GM19452 (cell line): ENCODE measurements at regions not wholly inside any gene's neighbourhood (a gene's known extent, or its start where the extent isn't known, plus 50 kb on each side); places are given as distances from the start of the nearest gene placed in this dataset.
"Not testable (repeated sequence)": the region's sequence is repeated elsewhere in the genome, so short reads cannot be mapped to it uniquely, and the experiment has no call there.

ENCODE experiments used
- ATAC-seq: cut with Tn5 transposase; IDR thresholded peaks from one replicate; pipeline ENCODE4 v1.9.1; 2021; ENCODE audit not compliant: unreplicated experiment

GRCh38 chr2:76175295-76175694 is 464.6 kb upstream of the GCFC2 start:
- ATAC-seq: no peak

- no peak for ATAC-seq
Measured at GRCh38 chr2:76174505-76174904, 463.8 kb upstream of the GCFC2 start.

- ATAC-seq: not testable (repeated sequence)
Measured at GRCh38 chr2:76173206-76173605, 462.5 kb upstream of the GCFC2 start.

- not testable (repeated sequence) for ATAC-seq
Measured at GRCh38 chr2:76172154-76172595, 461.5 kb upstream of the GCFC2 start.

- ATAC-seq: no peak
Measured at GRCh38 chr2:76170856-76171255, 460.1 kb upstream of the GCFC2 start.

GRCh38 chr2:76170009-76170384 is 459.3 kb upstream of the GCFC2 start:
- no peak for ATAC-seq

GRCh38 chr2:76169276-76170008 is 458.7 kb upstream of the GCFC2 start:
- ATAC-seq: no peak

GRCh38 chr2:76163860-76164259 is 453.1 kb upstream of the GCFC2 start:
- no peak for ATAC-seq

GRCh38 chr2:76160670-76161069 is 450.0 kb upstream of the GCFC2 start:
- no peak for ATAC-seq

GRCh38 chr2:76159042-76159648 is 448.4 kb upstream of the GCFC2 start:
- no peak for ATAC-seq

GRCh38 chr2:76157531-76157930 is 446.8 kb upstream of the GCFC2 start:
- ATAC-seq: no peak

GRCh38 chr2:76154981-76155380 is 444.3 kb upstream of the GCFC2 start:
- no peak for ATAC-seq

- no peak for ATAC-seq
Measured at GRCh38 chr2:76149846-76150245, 439.1 kb upstream of the GCFC2 start.

GRCh38 chr2:76139303-76139702 is 428.6 kb upstream of the GCFC2 start:
- not testable (repeated sequence) for ATAC-seq

- ATAC-seq: no peak
Measured at GRCh38 chr2:76128622-76129021, 417.9 kb upstream of the GCFC2 start.

- ATAC-seq: no peak
Measured at GRCh38 chr2:76120176-76120575, 409.5 kb upstream of the GCFC2 start.

GRCh38 chr2:76089683-76090082 is 379.0 kb upstream of the GCFC2 start:
- ATAC-seq: no peak

GRCh38 chr2:76083248-76083647 is 372.5 kb upstream of the GCFC2 start:
- no peak for ATAC-seq

- no peak for ATAC-seq
Measured at GRCh38 chr2:76082509-76082908, 371.8 kb upstream of the GCFC2 start.

- no peak for ATAC-seq
Measured at GRCh38 chr2:76080154-76080553, 369.4 kb upstream of the GCFC2 start.

GRCh38 chr2:76075126-76075525 is 364.4 kb upstream of the GCFC2 start:
- ATAC-seq: no peak

GRCh38 chr2:76073992-76074604 is 363.4 kb upstream of the GCFC2 start:
- ATAC-seq: no peak
